HUES6 (cell line): ENCODE measurements at regions not wholly inside any gene's neighbourhood (a gene's known extent, or its start where the extent isn't known, plus 50 kb on each side); places are given as distances from the start of the nearest gene placed in this dataset.
"Not testable (repeated sequence)": the region's sequence is repeated elsewhere in the genome, so short reads cannot be mapped to it uniquely, and the experiment has no call there.

Experiments
- H3K27ac ChIP-seq: 2 replicates; pipeline ENCODE4 v1.7.0; 2013; ENCODE audit warnings: low read depth, mild to moderate bottlenecking, low read length, inconsistent platforms
- H3K27me3 ChIP-seq: 2 replicates; pipeline ENCODE4 v1.6.1; 2013; ENCODE audit warnings: low read length; ENCODE audit not compliant: control insufficient read depth, insufficient read depth
- H3K36me3 ChIP-seq: 2 replicates; pipeline ENCODE4 v1.6.1; 2013; ENCODE audit warnings: low read length; ENCODE audit not compliant: control insufficient read depth, insufficient read depth
- H3K4me1 ChIP-seq: 2 replicates; pipeline ENCODE4 v1.6.1; 2013; ENCODE audit warnings: low read length; ENCODE audit not compliant: control insufficient read depth, insufficient read depth
- H3K4me3 ChIP-seq: 2 replicates; pipeline ENCODE4 v1.5.1; 2013; ENCODE audit warnings: low read depth, low read length
- H3K9ac ChIP-seq: one replicate; pipeline ENCODE4 v1.6.1; 2013; ENCODE audit warnings: mild to moderate bottlenecking, low read length
- H3K9me3 ChIP-seq: 2 replicates; pipeline ENCODE4 v1.6.1; 2013; ENCODE audit warnings: low read depth, low read length; ENCODE audit not compliant: control insufficient read depth, insufficient read depth

DNA sequence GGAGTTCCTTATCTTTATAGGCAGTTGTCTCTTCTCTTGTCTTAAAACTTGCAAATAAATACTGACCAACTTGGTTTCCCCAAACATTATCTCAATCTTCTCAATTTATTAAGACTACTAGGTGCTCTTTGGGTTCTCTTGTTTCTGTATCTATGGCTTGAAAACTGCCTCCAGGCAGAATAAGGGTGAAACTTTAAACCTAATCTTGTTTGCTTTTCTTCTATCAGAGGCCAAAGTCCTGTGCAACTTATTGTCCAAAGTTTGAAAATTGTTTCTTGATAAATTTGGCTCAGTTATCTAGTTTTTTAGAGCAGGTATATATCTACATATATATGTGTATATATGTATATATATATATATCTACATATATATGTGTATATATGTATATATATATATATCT lies 110.1 kb upstream of the ANO5 start:
- Histone ChIP-seq H3K9me3 (no peaks in the 10 kb centered on the region), H3K27me3 (no peaks in the 10 kb centered on the region), H3K9ac (no peak overlapping the region), H3K36me3 (no peaks in the 10 kb centered on the region), H3K27ac (no peak overlapping the region), H3K4me1 (no peaks in the 10 kb centered on the region), H3K4me3 (no peak overlapping the region)

DNA sequence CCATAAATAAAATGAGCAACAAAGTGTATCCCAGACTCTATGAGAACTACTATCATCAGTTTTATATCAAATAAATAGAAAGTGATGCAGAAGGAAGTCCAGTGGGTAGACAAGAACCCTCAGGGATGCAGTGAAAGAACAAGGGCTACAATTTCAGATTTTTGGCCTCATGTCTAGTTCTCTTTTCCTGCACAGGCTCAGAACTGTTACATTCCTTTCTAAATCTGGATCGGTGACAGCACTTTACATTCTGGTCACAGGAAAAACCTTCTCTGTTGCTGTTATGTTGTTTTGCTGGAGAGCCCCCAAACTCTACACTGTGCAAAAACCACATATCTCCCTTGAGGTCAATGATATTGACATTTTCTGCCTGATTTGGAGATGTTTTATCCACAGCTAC lies 108.8 kb upstream of the ANO5 start:
- Histone ChIP-seq H3K36me3 (no peaks in the 10 kb centered on the region), H3K27me3 (no peaks in the 10 kb centered on the region), H3K9me3 (no peaks in the 10 kb centered on the region), H3K4me3 (no peak overlapping the region), H3K4me1 (no peaks in the 10 kb centered on the region), H3K9ac (no peak overlapping the region), H3K27ac (no peak overlapping the region)

DNA sequence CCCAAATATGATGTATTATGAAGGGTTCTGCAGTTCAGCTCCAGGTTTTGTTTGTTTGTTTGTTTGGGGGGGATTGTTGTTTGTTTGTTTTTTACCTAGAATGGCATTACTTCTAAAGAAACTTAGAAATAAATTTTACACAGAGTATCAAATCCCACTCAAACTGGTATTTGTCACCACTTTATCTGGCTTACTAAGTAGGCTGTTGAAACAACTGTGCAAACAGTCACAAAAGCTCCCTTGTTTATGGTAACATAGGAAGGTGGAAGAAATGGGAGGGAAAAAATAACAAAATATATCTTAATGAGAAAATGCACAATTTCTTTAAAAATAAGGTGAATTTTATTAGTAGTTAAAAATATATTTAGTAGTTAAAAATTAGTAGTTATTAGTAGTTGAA lies 108.3 kb upstream of the ANO5 start:
- no peak overlapping the region for H3K9ac ChIP-seq
- H3K36me3 ChIP-seq: no peaks in the 10 kb centered on the region

DNA sequence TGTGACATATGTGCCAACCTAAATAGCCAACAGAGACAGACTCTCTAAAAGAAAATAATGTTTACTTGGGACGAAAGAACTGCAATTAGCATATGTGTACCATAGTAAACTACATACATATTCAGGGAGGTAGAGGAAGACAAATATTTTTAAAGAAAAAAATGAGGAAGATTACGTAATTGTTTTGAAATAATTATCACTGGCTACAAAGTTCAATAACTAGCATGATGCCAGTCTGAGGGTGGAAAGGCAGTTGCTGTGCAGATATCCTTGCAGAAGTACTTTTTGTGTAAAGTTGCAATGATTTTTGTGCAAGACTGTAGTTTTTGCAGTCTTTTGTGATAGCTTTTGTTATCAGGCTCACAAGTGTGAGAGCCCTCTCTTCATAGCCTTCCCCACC lies 103.3 kb upstream of the ANO5 start:
- no peak overlapping the region for H3K27ac ChIP-seq
- no peaks in the 10 kb centered on the region for H3K4me1 ChIP-seq
- H3K27me3 ChIP-seq: no peaks in the 10 kb centered on the region
- H3K9ac ChIP-seq: no peak overlapping the region
- no peaks in the 10 kb centered on the region for H3K9me3 ChIP-seq
- no peak overlapping the region for H3K4me3 ChIP-seq
- no peaks in the 10 kb centered on the region for H3K36me3 ChIP-seq

More for the DNA sequence above, 108.3 kb upstream of the ANO5 start:
- no peaks in the 10 kb centered on the region for H3K4me1 ChIP-seq
- H3K27me3 ChIP-seq: no peaks in the 10 kb centered on the region
- H3K27ac ChIP-seq: no peak overlapping the region
- no peaks in the 10 kb centered on the region for H3K9me3 ChIP-seq
- H3K4me3 ChIP-seq: no peak overlapping the region

DNA sequence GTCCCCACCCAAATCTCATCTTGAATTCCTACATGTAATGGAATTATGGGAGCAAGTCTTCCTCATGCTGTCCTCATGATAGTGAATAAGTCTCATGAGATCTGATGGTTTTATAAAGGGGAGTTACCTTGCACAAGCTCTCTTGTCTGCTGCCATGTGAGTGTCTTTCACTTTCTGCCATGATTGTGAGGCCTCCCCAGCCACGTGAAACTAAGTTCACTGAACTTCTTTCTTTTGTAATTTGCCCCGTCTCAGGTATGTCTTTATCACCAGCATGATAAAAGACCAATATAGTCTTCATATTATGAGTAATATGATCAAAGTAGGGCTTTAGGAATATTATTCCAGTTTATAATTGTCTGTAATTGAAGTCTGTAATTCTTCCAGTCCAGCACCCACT lies 86.3 kb upstream of the ANO5 start:
- Histone ChIP-seq H3K27ac (no peak overlapping the region), H3K9ac (no peak overlapping the region), H3K4me1 (no peaks in the 10 kb centered on the region), H3K27me3 (no peaks in the 10 kb centered on the region), H3K4me3 (no peak overlapping the region), H3K36me3 (no peaks in the 10 kb centered on the region), H3K9me3 (no peaks in the 10 kb centered on the region; the same call in 1 of the 2 replicates)

DNA sequence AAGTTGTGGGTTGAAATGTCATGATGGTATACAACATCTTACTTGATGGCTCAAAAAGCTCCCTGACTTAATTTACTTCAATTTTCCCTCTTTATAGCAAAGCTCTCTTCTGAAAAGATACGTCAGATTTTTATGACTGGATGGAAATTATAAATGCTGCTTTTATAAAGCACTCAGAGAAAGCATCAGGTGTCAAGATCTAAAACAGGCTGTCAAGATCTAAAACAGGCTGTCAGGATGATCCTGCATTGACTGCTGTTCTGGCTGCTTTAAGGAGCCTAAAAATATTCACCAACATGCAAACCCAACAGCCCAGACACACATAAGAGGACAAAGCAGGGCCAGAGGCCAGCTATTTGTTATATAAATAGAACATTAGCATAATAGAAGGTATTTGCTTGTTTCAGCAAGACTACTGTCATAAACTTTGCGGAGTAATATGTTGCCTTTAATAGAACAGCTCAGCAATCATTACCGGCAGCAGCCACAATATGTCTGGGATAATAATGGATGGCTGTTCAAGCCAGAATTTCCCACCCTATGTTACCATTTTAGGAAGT lies 77.3 kb upstream of the ANO5 start:
- Histone ChIP-seq H3K9ac (no peak overlapping the region), H3K36me3 (no peaks in the 10 kb centered on the region), H3K27me3 (no peaks in the 10 kb centered on the region), H3K4me3 (no peak overlapping the region), H3K27ac (no peak overlapping the region), H3K4me1 (no peaks in the 10 kb centered on the region), H3K9me3 (no peaks in the 10 kb centered on the region; the same call in 1 of the 2 replicates)

DNA sequence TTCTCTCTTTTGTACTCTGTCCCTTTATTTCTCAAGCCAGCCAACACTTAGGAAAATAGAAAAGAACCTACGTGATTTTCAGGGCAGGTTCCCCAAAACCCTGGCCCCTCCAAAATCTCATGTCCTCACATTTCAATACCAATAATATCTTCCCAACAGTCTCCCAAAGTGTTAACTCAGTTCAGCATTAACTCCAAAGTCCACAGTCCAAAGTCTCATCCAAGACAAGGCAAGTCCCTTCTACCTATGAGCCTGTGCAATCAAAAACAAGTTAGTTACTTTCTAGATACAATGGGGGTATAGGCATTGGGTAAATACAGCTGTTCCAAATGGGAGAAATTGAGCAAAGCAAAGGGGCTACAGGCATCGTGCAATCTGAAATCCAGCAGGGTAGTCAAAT lies 64.9 kb upstream of the ANO5 start:
- H3K27ac ChIP-seq, H3K4me1 ChIP-seq, H3K9ac ChIP-seq, H3K36me3 ChIP-seq, H3K4me3 ChIP-seq, H3K27me3 ChIP-seq: not testable (repeated sequence)
- peaks cover 35% of the 10 kb centered on the region for H3K9me3 ChIP-seq

DNA sequence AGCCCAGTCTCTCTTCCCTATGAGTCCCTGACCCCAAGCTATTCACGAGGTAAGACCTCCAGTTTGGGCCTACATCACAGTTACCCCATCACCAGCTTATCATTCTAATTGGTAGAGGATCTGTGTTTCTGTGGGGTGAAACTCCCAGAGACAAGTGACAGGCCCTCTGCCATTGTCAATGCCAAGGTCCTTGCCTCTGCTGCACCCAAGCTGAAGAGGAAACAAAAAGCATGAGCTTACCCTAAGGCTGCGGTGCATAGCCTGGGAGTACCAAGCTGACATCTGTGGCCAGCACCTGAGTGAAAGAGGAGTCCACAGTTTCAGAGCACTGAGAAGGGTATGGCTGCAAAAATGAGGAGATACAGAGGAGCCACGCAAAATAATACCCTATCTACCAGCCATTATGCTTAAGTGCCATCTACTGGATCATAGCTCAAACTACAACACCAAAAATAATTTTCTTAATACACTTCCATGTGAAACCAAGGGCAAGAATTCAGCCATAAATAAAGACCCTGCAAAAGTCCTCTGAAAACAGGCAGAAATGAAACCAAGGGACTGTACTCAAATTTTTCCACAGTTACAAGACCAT lies 62.3 kb upstream of the ANO5 start:
- no peak overlapping the region for H3K4me3 ChIP-seq
- H3K9ac ChIP-seq: no peak overlapping the region
- no peaks in the 10 kb centered on the region for H3K4me1 ChIP-seq
- no peaks in the 10 kb centered on the region for H3K36me3 ChIP-seq
- no peak overlapping the region for H3K27ac ChIP-seq
- H3K9me3 ChIP-seq: peaks cover 31% of the 10 kb centered on the region
- no peaks in the 10 kb centered on the region for H3K27me3 ChIP-seq

DNA sequence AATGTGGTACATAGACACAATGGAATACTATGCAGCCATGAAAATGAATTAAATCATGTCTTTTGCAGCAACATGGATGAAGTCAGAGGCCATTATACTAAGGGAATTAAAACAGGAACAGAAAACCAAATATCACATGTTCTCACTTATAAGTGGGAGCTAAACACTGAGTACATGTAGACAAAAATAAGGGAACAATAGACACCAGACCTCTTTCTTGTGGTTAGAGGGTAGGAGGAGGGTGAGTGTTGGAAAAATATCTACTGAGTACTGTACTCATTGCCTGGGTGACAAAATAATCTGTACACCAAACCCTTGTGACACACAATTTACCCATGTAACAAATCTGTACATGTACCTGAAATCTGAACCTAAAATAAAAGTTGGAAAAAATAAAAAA lies 59.1 kb upstream of the ANO5 start:
- no peaks in the 10 kb centered on the region for H3K36me3 ChIP-seq
- no peak overlapping the region for H3K27ac ChIP-seq
- H3K4me1 ChIP-seq: no peaks in the 10 kb centered on the region
- no peaks in the 10 kb centered on the region for H3K27me3 ChIP-seq
- no peak overlapping the region for H3K9ac ChIP-seq
- peaks cover 12% of the 10 kb centered on the region for H3K9me3 ChIP-seq
- no peak overlapping the region for H3K4me3 ChIP-seq

DNA sequence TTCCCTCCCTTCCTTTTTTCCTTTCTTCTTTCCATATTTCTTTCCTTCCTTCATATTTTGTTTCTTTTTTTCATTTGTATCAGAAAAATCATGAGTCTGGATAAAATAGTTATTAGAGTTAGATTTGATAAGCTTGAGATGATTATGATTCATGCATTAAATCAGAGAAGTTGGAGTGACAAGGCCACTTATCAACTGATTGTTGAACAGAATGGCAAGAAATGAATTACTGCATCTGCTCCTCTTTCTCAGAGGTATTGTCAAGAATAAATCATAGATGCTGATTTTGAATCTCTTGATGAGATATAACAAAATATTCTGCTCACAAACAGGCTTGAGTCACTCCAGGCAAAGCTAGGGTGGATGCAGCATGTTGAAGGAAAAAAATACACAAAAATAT lies 54.6 kb upstream of the ANO5 start:
- peaks cover 3% of the 10 kb centered on the region; the same call in 1 of the 2 replicates for H3K9me3 ChIP-seq
- no peaks in the 10 kb centered on the region for H3K27me3 ChIP-seq
- no peak overlapping the region for H3K9ac ChIP-seq
- no peak overlapping the region for H3K27ac ChIP-seq
- H3K4me3 ChIP-seq: no peak overlapping the region
- H3K36me3 ChIP-seq: no peaks in the 10 kb centered on the region
- no peaks in the 10 kb centered on the region for H3K4me1 ChIP-seq
